ENCODE measurements at regions not wholly inside any gene's neighbourhood (a gene's known extent, or its start where the extent isn't known, plus 50 kb on each side); places are given as distances from the start of the nearest gene placed in this dataset.
A peak's percentile ranks its signal among the peaks of the same experiment; 100 is the strongest.
"Not testable (repeated sequence)": the region's sequence is repeated elsewhere in the genome, so short reads cannot be mapped to it uniquely, and the experiment has no call there.

DNA sequence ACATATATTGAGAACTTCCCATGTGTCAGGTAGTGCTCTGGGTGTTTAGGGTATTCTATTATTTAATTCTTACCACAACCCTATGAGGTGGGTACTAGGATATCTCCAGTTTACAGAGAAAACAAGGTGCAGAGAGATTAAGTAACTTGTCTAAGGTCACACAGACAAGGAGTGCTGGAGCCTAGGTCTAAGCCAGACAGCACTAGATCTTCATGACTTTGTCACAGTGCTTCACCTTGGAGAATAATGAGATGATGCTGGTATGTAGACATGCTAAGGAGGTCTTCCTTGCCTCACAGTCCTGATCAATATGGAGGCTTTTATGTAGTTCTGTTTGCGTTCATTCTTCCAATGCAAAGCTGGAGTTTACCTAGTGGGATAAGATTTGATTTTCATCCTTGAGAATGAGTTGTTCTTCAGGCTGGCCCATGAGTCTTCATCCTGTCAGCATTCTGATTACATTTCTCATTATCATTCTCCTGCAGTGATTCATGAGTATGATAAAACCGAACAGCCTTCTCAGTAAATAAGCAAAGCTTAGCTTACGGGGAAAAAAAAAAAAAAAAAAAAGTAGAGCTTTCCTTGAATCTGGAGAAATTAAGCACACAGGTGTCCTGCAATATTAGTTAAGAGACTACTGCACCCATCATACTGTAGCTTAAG, 176.3 kb downstream of the C9orf152 start:
- Histone ChIP-seq H3K4me3 (no peak overlapping the region), H3K27ac (no peak overlapping the region)
- DNase-seq (ENCODE audit: low spot score) = no peak
- TF ChIP-seq, protein P1, sequence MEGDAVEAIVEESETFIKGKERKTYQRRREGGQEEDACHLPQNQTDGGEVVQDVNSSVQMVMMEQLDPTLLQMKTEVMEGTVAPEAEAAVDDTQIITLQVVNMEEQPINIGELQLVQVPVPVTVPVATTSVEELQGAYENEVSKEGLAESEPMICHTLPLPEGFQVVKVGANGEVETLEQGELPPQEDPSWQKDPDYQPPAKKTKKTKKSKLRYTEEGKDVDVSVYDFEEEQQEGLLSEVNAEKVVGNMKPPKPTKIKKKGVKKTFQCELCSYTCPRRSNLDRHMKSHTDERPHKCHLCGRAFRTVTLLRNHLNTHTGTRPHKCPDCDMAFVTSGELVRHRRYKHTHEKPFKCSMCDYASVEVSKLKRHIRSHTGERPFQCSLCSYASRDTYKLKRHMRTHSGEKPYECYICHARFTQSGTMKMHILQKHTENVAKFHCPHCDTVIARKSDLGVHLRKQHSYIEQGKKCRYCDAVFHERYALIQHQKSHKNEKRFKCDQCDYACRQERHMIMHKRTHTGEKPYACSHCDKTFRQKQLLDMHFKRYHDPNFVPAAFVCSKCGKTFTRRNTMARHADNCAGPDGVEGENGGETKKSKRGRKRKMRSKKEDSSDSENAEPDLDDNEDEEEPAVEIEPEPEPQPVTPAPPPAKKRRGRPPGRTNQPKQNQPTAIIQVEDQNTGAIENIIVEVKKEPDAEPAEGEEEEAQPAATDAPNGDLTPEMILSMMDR (IDR thresholded peaks at IDR 0.05) = no peak

DNA sequence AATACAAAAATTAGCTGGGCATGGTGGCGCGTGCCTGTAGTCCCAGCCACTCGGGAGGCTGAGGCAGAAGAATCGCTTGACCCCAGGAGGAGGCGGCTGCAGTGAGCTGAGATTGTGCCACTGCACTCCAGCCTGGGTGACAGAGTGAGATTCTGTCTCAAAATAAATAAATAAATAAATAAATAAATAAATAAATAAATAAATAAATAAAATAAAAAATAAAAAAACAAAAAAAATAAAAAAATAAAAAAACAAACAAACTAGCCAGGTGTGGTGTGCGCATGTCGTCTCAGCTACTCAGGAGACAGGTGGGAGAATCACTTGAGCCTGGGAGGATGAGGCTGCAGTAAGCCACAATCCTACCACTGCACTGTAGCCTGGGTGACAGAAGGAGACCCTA, 175.4 kb downstream of the C9orf152 start:
- not testable (repeated sequence) for DNase-seq (ENCODE audit: low spot score); H3K27ac ChIP-seq

DNA sequence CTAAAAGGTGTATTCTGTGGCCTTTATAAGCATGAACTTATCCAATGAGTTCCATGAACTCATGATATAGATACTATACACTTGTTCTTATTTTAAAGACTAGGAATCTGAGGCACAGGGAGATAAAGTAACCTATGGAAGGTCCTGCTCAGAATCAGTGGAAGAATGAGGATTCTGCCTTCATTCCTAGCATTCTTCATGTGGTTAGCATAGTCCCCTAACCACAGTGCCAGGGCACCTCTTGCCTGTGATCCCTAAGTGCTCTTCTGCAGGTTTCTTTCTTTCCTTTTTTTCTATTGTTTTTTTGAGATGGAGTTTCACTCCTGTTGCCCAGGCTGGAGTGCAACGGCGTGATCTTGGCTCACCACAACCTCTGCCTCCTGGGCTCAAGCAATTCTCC, 174.1 kb downstream of the C9orf152 start:
- TF ChIP-seq, protein P1 (IDR thresholded peaks at IDR 0.05) = no peak
- no peak for DNase-seq (ENCODE audit: low spot score)
- Histone ChIP-seq H3K27ac (no peak overlapping the region), H3K4me3 (no peak overlapping the region)

More for the DNA sequence above, 175.4 kb downstream of the C9orf152 start:
- not testable (repeated sequence) for H3K4me3 ChIP-seq

DNA sequence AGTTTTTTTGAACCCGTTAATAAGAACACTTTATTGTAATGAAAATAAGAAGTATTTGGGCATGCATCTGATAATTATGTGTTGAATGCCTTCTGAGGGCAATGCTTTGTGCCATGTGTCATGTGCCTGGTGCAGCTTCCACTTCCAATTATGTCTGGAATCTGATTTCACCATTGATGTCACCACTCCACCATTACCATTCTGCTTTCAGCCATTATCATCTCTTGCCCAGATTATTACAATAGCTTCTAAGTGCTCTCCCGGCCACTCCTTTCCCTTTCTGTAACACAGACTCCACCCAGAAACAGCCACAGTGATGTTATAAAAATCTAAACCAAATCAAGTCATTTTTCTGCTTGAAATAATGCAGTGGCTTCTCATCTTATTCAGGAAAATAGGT, 171.7 kb downstream of the C9orf152 start:
- no peak for DNase-seq (ENCODE audit: low spot score)
- Histone ChIP-seq H3K4me3 (no peak overlapping the region), H3K27ac (no peak overlapping the region)
- TF ChIP-seq, protein P1 (IDR thresholded peaks at IDR 0.05) = no peak

DNA sequence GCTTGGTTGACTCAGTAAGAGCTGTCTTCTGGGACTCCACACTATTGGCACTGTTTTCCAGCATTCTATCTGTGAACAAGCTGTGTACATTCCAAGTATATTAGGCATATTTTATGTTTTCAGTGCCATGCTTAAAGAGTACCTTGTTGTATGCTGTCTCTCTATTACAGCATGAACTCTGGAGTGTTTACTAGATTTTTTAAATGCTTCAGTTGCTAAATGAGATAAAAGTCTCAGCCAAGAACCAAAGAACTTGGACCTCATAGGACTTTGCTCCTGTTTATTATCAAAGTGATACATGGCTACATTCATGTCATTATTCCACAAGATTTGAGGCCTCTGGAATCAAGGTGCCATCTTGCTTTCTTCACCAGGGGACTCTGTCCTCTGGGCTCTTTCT, 167.2 kb downstream of the C9orf152 start:
- no peak overlapping the region for H3K4me3 ChIP-seq
- TF ChIP-seq, protein P1 (IDR thresholded peaks at IDR 0.05) = no peak
- H3K27ac ChIP-seq = peak overlapping the region; percentile 22 to 54
- no peak for DNase-seq (ENCODE audit: low spot score)

DNA sequence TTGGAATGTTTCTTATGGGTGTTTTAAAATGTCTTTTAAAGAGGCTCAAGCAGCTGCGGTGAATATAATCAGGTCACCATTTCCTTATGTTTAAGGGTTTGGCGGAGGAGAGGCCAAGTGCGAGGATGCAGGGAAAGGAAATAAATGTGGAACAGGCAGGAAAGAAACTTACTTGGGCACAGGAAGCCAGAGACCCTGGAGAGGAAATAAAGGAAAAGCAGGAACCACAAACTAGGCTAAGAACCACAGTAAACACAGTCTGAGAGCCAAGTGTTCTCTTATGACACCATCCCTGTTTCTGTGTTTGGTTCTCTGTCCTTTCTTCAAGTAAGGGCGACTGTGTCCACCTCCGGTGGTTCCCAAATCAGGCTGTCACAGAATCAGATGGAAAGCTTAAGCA, 166.5 kb downstream of the C9orf152 start:
- TF ChIP-seq, protein P1 (IDR thresholded peaks at IDR 0.05) = no peak
- DNase-seq (ENCODE audit: low spot score) = no peak
- Histone ChIP-seq H3K4me3 (no peak overlapping the region), H3K27ac (peak overlapping the region; percentile 22 to 66)

DNA sequence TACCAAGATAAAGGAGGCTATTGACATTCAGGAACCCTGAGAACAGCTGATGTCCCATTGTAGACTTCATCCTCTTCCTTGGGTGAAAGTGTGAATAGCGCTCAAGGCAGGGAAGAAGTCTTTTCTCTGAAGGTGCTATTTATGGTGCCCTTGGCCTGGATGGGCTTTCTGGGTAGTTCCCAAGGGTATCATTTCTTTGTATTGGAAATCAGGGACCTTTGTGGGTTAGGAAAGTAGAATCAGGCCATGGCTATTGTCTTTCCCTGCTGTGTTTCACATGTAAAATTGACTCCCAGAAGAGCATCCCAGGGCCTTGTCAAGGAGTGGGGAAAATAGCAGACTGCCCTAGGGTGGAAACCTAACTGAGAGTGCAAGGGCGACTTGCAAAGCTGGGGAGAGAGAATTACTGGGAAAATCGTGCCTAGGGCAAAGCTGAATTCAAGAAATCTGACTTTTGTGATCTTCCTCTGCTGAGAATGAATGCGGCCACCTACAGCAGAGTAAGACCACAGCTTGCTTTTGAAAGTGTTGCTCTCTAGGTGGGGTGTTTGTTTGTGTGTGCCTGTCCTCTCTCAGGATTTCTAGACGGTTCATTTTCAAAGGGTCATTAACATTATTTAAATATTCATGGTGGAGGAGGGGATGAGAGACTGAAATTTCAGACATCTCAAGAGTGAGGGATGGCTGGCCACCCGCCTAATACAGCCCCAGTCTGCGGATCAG, 160.6 kb downstream of the C9orf152 start:
- peak overlapping the region in 1 of 2 donors; percentile 78 for H3K27ac ChIP-seq
- no peak for DNase-seq (ENCODE audit: low spot score)
- TF ChIP-seq, protein P1 (IDR thresholded peaks at IDR 0.05) = no peak
- peak overlapping the region; percentile 87 for H3K4me3 ChIP-seq

Measured in coronary artery (tissue), 2 donors.